Tibial nerve (tissue), 4 donors: ENCODE measurements at regions not wholly inside any gene's neighbourhood (a gene's known extent, or its start where the extent isn't known, plus 50 kb on each side); places are given as distances from the start of the nearest gene placed in this dataset.

Source experiments
- DNase-seq, 2 donors: peaks; one replicate each; pipeline ENCODE4 v3.0.0-alpha.2; 2019; ENCODE audit warnings: low spot score in 2 of 2
- H3K27ac ChIP-seq, 4 donors: fragments of 200-600 bp; sonication (generic) in 3 of 4; one replicate each; pipeline ENCODE4 v1.5.1; 2017 to 2019; ENCODE audit warnings: mild to moderate bottlenecking in 1 of 4
- H3K27me3 ChIP-seq, 2 donors: fragments of 200-600 bp; sonication (generic) in 1 of 2; one replicate each; pipeline versions ENCODE4 v1.5.1 to v1.6.0; 2017 to 2019
- H3K36me3 ChIP-seq, 3 donors: fragments of 200-600 bp; sonication (generic); one replicate each; pipeline ENCODE4 v1.5.1; 2018 to 2019
- H3K4me1 ChIP-seq, 4 donors: fragments of 200-600 bp; sonication (generic) in 3 of 4; one replicate each; pipeline ENCODE4 v1.5.1; 2017 to 2019
- H3K4me3 ChIP-seq, 4 donors: fragments of 200-600 bp; sonication (generic) in 3 of 4; one replicate each; pipeline ENCODE4 v1.5.1; 2017 to 2019; ENCODE audit warnings: mild to moderate bottlenecking in 1 of 4, moderate library complexity in 1 of 4
- H3K9me3 ChIP-seq, 4 donors: fragments of 200-600 bp; sonication (generic) in 3 of 4; one replicate each; pipeline ENCODE4 v1.5.1; 2017 to 2019
- EP300 ChIP-seq, 2 donors: sonication (generic); formaldehyde crosslinking; IDR thresholded peaks; one replicate each; pipeline ENCODE4 v1.6.1; 2017; ENCODE audit warnings: antibody characterized with exemption in 2 of 2, mild to moderate bottlenecking in 1 of 2
- POLR2A ChIP-seq, 2 donors: fragments of 450-650 bp; IDR thresholded peaks; one replicate each; pipeline ENCODE4 v1.6.1; 2017; ENCODE audit warnings: antibody characterized with exemption in 2 of 2, mild to moderate bottlenecking in 2 of 2, moderate library complexity in 2 of 2
- WGBS, 2 donors: methylation state at CpG; one replicate each; pipeline ENCODE4 v1.1.5; 2018; 5-methylcytosine and 5-hydroxymethylcytosine counted together
- TF ChIP-seq, protein P1 (sequence below), 5 experiments: fragments of 200-600 bp in 3 of 5; fragments of 450-650 bp in 2 of 5; sonication (generic) in 3 of 5; IDR thresholded peaks; one replicate each; pipeline ENCODE4 v1.5.1; 2016 to 2019; ENCODE audit warnings: antibody characterized with exemption in 5 of 5, mild to moderate bottlenecking in 3 of 5, moderate library complexity in 2 of 5

DNA sequence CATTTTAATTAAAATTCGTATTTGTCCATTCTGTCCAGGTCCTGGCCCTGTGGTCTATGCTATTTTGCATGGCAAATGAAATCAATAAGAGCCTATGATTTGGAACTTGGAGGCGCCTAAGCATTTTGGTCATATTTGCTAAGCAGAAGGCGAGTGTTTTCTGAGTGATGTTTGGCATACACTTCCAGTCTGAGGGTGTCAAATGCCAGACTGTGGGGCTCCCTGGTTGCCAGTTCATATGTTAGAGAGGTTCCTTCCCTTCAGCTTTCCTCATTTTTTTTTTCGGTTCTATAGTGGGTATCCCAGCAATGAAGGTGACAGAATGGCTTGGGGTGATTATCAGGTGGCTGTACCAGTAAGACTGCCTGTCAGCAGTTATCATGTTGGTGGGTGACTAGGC lies 1007.8 kb upstream of the WWC1 start:
- 87 to 88% methylated on average over 4 of the region's 4 CpGs for WGBS, 2 donors
- H3K36me3 ChIP-seq, result no peaks in the 10 kb centered on the region
- no peak for DNase-seq
- H3K4me3 ChIP-seq, result no peak overlapping the region
- H3K4me1 ChIP-seq, result no peaks in the 10 kb centered on the region
- H3K9me3 ChIP-seq, result no peaks in the 10 kb centered on the region
- no peak overlapping the region for H3K27ac ChIP-seq
- H3K27me3 ChIP-seq, result no peaks in the 10 kb centered on the region
- TF ChIP-seq POLR2A (IDR thresholded peaks at IDR 0.05) (no peak), EP300 (IDR thresholded peaks at IDR 0.05) (no peak)
- TF ChIP-seq, protein P1, sequence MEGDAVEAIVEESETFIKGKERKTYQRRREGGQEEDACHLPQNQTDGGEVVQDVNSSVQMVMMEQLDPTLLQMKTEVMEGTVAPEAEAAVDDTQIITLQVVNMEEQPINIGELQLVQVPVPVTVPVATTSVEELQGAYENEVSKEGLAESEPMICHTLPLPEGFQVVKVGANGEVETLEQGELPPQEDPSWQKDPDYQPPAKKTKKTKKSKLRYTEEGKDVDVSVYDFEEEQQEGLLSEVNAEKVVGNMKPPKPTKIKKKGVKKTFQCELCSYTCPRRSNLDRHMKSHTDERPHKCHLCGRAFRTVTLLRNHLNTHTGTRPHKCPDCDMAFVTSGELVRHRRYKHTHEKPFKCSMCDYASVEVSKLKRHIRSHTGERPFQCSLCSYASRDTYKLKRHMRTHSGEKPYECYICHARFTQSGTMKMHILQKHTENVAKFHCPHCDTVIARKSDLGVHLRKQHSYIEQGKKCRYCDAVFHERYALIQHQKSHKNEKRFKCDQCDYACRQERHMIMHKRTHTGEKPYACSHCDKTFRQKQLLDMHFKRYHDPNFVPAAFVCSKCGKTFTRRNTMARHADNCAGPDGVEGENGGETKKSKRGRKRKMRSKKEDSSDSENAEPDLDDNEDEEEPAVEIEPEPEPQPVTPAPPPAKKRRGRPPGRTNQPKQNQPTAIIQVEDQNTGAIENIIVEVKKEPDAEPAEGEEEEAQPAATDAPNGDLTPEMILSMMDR (IDR thresholded peaks at IDR 0.05), result no peak

DNA sequence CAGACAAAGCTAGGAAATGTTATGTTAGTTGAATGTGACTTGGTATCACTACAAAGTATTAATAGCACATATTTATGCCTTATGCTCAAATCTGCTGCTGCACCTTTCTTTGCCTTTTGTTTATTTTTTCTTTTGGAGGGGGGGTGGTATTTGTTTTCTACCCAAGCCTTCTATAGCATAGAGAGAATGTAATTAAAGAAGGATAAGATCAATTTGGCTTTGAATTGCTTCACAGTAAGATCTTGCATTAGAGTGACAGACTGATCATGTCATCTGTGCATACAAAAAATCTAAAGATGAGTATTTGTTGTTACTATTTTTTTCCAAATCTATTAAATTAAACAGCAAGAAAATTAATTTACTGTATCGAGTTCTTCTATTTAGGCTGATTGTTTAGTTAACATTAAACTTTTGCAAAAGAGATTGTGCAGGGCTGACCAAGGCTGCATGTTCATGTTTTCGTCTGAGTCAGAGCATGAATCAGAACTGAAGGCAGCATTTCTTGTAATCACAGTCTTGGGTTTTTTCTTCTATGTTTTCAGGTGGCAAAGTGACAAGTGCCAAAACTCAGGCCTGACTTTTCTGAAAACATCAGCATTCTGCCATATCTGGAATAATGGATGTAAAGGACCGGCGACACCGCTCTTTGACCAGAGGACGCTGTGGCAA lies 1007.1 kb upstream of the WWC1 start:
- H3K4me1 ChIP-seq, result no peaks in the 10 kb centered on the region
- no peaks in the 10 kb centered on the region for H3K9me3 ChIP-seq
- no peak overlapping the region for H3K27ac ChIP-seq
- no peak for DNase-seq
- 90 to 94% methylated on average over 6 of the region's 6 CpGs for WGBS, 2 donors
- TF ChIP-seq POLR2A (IDR thresholded peaks at IDR 0.05) (no peak), EP300 (IDR thresholded peaks at IDR 0.05) (no peak)
- TF ChIP-seq, protein P1 (IDR thresholded peaks at IDR 0.05), result no peak
- no peaks in the 10 kb centered on the region for H3K36me3 ChIP-seq
- no peak overlapping the region for H3K4me3 ChIP-seq
- H3K27me3 ChIP-seq, result no peaks in the 10 kb centered on the region

DNA sequence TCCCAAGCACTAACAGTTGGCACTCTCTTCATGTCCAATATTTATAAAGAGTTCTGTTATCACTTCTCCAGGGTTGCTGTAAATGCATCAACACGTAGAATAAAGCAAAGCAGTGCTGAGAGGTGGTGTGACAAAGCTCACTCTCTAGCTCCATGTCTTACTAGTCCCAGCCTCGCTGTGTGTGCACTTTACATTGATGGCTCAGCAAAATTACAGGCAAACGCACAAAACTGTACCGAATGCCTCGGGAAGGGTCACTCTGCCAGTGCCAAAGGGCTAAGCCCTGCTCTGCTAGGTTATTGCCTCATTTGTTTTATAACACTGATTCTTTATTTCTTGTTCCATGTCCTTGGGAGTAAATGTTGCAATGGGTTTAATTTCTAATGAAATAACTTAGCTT lies 1005.9 kb upstream of the WWC1 start:
- no peaks in the 10 kb centered on the region for H3K27me3 ChIP-seq
- 18 to 30% methylated on average over 5 of the region's 5 CpGs for WGBS, 2 donors
- DNase-seq, result no peak
- H3K4me3 ChIP-seq, result no peak overlapping the region
- H3K9me3 ChIP-seq, result no peaks in the 10 kb centered on the region
- no peak overlapping the region for H3K27ac ChIP-seq
- no peaks in the 10 kb centered on the region for H3K4me1 ChIP-seq
- H3K36me3 ChIP-seq, result no peaks in the 10 kb centered on the region
- TF ChIP-seq EP300 (IDR thresholded peaks at IDR 0.05), result no peak
- TF ChIP-seq POLR2A (IDR thresholded peaks at IDR 0.05), result no peak
- TF ChIP-seq, protein P1 (IDR thresholded peaks at IDR 0.05), result no peak

DNA sequence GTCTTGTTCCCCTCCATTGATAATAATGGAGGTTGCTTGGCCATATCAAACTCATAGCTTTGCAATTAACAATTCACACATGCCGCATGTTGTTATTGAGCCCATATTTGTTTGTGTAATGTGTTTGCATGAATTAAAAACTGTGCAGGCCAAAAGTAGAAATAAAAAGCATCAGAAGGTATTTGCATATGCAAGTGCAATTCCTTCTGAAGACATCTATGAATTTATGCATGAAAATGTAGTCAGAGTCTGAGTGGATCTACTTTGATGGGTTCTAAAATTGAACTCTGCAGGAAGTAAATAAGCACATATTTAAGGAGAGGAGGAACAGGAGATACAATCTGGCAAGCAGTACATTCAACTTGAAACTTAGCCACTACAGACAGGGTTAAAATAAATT lies 1004.6 kb upstream of the WWC1 start:
- Histone ChIP-seq H3K27ac (no peak overlapping the region), H3K4me3 (no peak overlapping the region), H3K9me3 (no peaks in the 10 kb centered on the region), H3K36me3 (no peaks in the 10 kb centered on the region), H3K4me1 (no peaks in the 10 kb centered on the region), H3K27me3 (no peaks in the 10 kb centered on the region)
- TF ChIP-seq, protein P1 (IDR thresholded peaks at IDR 0.05), result no peak
- TF ChIP-seq POLR2A (IDR thresholded peaks at IDR 0.05) (no peak), EP300 (IDR thresholded peaks at IDR 0.05) (no peak)
- 97 to 100% methylated on average over 1 of the region's 1 CpG for WGBS, 2 donors
- no peak for DNase-seq

DNA sequence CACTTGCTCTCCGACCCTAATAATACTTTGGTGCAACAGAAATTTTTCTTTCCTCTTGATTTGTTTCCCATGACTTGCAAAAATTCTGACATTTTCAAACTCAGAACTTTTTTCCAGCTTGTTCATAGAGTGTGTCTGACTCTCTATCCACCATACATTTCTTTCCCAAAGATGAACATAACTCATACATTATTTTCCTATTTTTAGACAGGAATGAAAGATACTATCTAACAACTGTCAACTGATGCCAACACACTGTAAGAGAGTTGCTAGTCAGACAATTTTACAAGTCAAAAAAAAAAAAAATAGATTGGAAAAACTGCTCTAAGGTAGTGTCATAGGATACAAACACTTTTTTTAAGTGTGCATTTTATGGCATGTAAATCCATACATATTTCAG lies 1001.0 kb upstream of the WWC1 start:
- 83 to 98% methylated on average over 1 of the region's 1 CpG for WGBS, 2 donors

More for the DNA sequence above, 1001.0 kb upstream of the WWC1 start:
- H3K36me3 ChIP-seq, result no peaks in the 10 kb centered on the region
- TF ChIP-seq POLR2A (IDR thresholded peaks at IDR 0.05) (no peak), EP300 (IDR thresholded peaks at IDR 0.05) (no peak)
- TF ChIP-seq, protein P1 (IDR thresholded peaks at IDR 0.05), result no peak
- H3K27me3 ChIP-seq, result no peaks in the 10 kb centered on the region
- H3K4me1 ChIP-seq, result peaks cover 0 to 16% (median 5%) of the 10 kb centered on the region in 4 donors
- no peak for DNase-seq
- H3K9me3 ChIP-seq, result no peaks in the 10 kb centered on the region
- no peak overlapping the region for H3K27ac ChIP-seq
- no peak overlapping the region for H3K4me3 ChIP-seq
